ENCODE measurements at regions not wholly inside any gene's neighbourhood (a gene's known extent, or its start where the extent isn't known, plus 50 kb on each side); places are given as distances from the start of the nearest gene placed in this dataset.
"Not testable (repeated sequence)": the region's sequence is repeated elsewhere in the genome, so short reads cannot be mapped to it uniquely, and the experiment has no call there.

DNA sequence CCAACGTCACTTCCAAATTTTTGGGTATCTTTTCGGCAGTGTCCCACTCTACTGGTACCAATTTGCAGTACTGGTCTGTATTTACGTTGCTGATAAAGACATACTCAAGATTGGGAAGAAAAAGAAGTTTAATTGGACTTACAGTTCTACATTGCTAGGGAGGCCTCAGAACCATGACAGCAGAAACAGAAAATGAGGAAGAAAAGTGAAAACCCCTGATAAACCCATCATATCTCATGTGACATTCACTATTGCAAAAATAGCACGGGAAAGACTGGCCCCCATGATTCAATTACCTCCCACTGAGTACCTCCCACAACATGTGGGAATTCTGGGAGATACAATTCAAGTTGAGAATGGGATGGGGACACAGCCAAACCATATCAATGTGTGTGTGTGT is 364.0 kb upstream of the KCND2 start:
- no peak for FAIRE-seq

DNA sequence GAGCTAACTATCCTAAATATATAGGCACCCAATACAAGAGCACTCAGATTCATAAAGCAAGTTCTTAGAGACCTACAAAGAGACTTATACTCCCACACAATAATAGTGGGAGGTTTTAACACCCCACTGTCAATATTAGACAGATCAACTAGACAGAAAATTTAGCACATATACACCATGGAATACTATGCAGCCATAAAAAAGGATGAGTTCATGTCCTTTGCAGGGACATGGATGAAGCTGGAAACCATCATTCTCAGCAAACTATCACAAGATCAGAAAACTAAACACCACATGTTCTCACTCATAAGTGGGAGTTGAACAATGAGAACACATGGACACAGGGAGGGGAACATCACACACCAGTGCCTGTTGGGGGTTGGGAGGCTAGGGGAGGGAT is 358.9 kb upstream of the KCND2 start:
- not testable (repeated sequence) for FAIRE-seq

DNA sequence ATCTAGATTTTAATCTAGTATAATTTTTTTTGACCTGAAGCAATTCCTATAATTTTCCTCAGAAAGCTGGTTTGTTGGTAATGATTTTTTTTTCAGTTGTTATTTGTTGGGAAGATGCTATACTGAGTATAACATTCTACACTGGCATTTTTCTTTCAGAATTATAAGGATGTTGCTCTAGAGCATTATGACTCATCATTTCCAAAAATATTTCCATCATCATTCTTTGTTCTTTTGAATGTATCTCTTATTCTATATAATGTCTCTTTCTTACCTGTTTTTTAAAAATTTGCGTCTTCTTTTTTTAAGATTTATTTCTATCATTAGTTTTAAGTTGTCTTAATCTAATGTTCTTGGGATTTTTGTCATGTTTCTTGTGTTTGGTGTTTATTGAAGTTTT is 356.5 kb upstream of the KCND2 start:
- FAIRE-seq, result no peak

DNA sequence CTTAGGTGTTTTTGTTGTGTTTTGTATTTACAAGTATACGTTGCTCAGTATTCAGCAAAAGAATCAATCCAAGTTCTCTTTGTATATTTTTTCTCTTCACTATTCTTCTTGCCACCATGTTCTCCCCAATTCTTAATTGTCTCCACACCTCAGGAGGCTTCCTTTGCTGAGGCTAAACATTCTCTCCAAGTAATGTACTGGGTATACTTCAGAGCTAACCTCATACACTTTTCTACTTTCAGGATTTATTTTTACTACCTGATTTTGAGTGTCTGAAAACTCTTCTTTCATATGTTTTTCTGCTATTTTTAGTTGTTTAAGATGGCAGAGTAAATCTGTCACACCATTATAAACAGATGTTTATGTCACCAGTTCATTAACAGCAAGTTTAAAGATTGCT is 354.8 kb upstream of the KCND2 start:
- no peak for FAIRE-seq

DNA sequence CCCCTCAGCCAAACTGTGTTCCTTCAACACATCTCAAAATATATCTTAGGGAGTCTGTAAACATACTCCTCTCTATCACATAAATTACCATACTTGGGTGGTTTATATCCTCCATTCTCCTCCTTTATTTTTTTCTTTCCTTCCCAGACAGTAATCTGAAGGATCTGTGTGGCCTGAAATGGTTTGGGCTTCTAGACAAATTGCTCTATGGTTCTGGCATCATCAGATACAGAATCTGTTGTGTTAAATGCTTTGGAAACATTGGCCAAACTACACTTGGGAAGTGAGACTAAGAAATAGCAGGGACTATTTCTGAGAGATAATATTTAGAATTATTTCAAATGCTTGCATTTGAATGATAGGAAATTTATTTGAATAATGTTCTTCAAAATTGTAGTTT is 353.0 kb upstream of the KCND2 start:
- FAIRE-seq, result no peak

DNA sequence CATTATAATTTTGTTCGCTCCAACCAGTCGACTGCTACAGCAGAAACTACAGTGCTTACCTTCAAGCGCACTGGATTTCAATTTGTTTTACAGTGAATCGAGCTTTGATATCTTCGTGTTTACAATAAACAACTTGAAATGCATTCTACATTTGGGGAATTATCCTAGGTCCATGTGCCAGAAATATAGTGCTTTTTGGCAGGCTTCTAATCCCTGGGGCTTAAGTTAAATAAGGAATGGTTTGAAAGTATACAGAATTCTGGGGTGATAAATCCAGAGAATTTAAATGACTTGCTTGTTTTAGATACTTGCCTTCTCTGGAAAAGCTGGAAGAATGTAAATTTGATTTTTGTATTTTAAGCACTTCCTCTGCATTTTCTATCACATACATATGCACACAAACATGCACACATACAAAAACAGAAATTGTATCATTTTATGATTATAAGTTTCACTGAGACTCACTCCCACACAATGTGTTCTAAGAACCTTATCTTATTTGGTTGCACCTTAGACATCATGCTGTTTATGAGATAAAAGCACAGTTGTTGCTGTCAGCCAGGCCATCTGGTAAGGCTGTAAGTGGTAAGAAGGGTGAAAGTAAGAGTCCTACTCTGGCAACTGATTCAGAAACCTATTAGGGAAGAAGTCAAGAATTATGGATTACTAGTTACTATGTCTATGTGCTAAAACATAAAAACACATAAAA is 347.2 kb upstream of the KCND2 start:
- no peak for FAIRE-seq

DNA sequence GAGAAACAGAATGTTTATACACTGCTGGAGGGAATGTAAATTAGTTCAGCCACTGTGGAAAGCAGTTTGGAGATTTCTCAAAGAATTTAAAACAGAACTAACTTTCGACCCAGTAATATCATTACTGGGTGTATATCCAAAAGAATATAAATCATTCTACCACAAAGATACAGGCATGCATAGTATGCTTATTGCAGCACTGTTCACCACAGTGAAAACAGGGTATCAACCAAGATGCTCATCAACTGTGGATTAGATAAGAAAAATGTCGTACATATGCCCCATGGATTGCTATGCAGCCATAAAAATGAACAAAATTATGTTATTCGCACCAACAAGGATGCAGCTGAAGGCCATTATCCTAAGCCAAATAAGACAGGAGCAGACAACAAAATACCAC is 343.1 kb upstream of the KCND2 start:
- FAIRE-seq, result no peak

DNA sequence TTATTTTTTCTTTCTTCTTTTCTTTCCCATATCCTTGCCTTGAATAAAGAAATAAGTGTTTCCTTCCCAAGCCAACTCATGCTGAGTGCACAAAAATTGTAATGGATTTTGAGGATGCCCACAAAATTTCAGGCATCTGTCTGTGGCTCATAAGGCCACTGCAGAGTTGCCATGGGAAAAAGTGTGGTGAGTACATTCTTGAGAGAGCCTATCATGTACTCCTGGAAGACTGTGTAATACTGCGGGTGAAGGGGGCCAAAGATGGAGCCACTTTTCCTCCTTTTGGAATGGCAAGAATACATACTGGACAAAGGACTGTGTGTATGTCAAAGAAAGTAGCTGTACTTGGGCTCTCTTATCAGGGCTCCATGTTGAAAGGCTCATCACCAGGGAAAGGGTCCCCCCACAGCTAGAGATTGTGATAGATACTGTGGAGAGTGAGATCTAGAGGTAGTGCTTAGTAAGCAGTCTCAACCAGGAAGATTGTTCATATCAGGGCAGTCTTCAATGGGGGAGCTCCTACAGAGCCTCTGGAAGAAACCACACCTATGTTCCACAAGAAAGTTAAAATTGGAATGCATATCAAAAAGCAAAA is 341.6 kb upstream of the KCND2 start:
- no peak for FAIRE-seq

DNA sequence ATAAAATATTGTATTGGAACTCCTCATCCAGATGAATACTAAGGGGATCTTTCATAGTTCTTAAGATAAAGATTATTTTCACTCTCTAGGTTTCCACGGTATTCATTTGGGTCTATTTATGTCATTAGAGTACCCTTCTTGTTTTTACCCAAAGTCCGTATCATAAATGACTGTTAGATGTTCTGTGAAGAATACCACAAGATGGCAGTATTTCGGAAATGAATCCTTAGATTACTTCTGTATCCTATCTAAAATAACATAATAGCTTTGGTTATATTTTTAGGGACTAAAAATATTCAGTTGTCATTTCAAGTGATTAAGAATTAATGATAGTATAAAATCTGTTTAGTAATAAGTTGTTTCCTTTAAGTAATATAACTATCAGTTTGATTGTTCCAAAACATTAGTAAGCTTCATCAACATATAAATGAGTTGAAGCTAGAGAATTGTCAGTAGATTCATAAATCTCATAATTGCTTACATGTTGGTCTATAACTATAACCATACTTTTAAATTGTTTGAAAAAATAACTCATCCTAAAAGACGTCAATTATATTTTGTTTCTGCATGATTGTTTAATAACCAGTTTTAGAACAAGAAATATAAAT is 337.5 kb upstream of the KCND2 start:
- peak; percentile 76 for FAIRE-seq

DNA sequence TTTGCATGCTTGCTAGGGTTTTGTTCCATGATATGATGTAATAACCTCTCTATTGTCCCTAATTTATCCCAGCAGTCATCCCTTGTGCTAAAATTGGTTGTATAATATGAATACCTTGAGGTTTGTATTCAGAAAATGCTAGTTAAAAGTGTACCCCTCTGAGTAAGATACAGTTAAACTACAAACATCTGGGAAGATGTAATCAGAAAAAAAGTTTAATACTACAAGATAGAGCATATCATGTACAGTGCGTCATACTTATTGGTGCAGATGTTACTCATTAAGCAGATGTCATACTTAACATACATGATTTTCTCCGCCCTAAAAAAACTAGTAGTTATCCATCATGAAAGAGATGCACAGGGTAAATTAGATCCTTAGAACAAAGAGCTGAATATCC is 336.1 kb upstream of the KCND2 start:
- no peak for FAIRE-seq

DNA sequence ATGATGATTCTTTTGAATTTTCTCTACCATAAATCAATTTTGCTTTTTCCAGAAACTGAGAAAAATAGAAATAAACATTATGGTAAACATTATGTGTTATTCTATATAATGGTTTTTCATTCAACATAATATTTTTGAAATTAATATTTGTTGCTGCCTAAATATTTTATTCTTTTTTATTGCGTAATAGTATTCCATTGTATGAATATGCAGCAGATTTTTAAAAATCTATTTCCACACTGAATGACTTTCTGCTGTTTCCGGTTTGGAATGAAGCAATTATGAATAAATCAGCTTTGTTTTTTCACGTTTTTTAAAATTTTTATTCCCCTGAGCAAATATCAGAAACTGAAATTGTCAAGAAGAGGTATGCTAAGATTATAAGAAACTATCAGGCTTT is 335.2 kb upstream of the KCND2 start:
- no peak for FAIRE-seq

DNA sequence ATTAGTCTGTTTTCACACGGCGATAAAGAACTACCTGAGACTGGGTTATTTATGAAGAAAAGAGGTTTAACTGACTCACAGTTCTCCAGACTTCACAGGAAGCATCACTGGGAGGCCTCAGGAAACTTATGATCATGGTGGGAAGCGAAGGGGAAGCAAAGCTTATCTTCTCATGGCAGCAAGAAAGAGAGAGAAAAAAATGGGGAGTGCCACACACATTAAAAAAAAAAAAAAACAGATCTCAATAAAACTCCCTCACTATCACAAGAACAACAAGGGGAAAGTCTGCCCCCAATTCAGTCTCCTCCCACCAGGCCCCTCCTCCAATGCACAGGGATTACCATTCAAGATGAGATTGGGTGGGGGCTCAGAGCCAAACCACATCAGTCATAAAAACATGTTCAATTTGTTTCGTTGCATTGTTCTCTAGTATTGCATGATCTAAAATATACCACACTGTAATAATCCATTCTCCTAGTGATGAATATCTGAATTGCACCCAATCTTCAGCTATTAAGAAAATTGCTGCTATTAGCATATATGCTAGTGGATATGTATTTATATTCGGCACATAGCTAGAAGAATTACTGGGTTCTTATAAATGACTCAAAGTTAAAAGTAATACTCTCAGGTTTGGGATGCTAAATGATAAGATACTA is 328.9 kb upstream of the KCND2 start:
- FAIRE-seq, result no peak

DNA sequence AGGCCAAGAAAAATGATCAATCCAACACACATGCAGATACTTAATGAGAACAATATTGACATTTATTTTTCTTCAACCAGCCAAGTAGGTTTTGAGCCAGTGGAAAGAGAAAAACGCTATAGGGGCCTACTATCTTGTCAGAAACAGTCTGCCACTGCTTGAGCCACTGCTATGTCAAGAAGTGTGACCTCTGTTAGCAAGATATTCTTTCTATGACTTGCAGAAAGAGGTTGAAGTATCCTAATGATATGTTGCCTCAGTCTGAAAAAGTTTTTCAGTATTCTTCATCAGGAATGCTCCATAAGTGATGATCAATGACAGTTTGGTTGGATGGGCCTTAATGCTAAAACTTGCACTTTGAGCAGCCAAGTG is 328.4 kb upstream of the KCND2 start:
- FAIRE-seq, result no peak

DNA sequence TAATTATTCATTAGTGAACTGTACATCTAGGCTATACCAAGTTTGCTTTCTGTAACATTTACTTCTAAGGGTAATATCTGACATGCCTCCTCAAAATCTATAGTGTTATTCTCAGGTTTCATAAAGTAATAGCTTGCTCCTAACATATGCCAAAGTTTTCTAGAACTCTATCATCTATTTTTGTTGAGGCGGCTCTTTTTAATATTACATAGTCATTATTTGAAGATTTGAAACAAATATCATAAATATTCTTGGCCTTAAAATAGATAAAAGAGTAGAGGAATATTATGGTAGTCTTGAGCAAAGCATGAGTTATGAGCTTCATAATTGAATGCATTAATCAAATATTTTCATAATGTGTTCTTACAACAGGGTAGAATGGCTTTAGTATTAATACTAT is 327.2 kb upstream of the KCND2 start:
- FAIRE-seq, result no peak

DNA sequence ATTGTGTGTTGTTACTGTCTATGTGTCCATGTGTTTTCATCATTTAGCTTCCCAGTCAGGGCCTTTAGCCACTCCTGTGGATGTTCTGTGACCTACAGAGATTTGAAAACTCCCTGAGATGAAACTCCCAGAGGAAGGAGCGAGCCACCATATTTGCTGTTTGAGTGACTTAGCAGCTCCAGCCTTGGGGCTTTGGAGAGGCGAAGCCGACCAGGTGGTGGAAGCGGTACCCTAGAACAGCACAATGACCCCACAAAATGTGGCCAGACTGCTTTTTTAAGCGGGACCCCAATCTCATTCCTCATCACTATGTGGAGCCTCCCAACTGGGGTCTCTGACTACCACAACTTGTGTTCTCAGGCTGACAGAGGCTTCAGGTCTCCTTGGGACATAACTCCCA is 323.9 kb upstream of the KCND2 start:
- no peak for FAIRE-seq

DNA sequence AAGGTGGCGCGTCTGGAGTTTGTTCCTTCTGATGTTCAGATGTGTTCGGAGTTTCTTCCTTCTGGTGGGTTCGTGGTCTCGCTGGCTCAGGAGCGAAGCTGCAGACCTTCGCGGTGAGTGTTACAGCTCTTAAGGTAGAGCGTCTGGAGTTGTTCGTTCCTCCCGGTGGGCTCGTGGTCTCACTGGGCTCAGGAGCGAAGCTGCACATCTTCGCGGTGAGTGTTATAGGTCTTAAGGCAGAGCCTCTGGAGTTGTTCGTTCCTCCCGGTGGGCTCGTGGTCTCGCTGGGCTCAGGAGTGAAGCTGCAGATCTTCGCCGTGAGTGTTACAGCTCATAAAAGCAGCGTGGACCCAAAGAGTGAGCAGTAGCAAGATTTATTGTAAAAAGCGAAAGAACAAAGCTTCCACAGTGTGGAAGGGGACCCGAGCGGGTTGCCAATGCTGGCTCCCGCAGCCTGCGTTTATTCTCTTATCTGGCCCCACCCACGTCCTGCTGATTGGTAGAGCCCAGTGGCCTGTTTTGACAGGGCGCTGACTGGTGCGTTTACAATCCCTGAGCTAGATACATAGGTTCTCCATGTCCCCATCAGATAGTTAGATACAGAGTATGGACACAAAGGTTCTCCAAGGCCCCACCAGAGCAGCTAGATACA is 322.5 kb upstream of the KCND2 start:
- FAIRE-seq, result not testable (repeated sequence)

DNA sequence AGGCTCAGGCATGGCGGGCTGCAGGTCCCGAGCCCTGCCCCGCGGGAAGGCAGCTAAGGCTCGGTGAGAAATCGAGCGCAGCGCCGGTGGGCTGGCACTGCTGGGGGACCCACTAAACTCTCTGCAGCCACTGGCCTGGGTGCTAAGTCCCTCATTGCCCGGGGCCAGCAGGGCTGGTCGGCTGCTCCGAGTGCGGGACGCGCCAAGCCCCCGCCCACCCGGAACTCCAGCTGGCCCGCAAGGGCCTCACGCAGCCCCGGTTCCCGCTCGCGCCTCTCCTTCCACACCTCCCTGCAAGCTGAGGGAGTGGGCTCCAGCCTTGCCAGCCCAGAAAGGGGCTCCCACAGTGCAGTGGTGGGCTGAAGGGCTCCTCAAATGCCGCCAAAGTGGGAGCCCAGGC is 321.4 kb upstream of the KCND2 start:
- not testable (repeated sequence) for FAIRE-seq

DNA sequence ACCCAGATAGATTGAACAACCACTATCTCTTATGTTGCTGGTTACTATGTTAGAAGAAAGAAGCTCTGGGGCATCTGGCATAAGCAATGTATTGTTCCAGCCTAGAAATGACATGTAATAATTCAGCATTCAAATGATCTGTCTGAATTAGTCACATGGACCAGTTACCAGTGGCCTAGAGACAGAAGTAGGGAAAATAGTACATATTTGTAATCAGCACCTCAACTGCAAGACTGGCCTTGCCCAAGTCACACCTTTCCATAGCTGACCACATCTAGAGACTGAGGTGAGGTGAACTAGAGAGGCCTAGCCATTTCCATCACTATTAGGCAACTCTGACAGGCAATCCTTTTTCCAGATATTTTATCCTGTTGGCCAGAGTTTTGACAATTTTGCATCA is 315.6 kb upstream of the KCND2 start:
- FAIRE-seq, result no peak

DNA sequence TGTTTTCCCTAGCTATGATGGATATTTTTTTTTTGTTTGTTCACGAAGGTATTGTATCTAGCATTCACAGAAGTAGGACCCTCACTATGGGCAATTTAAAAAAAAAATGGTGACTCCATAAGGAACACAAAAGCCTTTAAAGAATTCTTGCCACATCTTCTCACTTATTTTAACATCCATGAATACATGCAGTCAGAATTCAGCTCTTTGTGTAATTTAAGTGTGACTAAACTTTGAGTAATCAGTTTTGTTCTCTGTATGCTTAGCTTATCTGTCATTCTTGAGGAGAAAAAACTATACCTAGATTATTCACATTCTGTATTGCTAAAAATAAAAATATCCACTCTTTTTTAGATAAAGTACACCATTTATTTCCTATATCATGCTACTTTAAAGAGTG is 313.2 kb upstream of the KCND2 start:
- no peak for FAIRE-seq

DNA sequence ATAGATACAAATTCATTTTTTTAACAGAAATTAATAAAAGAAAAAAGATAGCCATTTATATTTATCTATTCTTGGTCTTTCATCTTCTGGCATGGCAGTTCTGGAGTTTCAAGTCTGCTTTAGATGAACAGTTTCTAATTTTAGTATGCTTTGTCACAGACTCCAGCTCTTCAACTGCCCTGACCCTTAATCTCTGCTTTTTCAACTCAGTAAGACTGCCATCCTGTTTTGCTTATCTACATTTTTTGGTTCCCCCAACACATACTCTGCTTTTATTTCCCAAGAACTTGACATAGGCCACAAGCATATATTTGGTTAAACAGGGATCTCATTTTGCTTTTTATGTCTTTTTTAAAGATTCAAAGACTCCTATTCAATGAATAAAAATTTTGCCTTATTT is 309.3 kb upstream of the KCND2 start:
- FAIRE-seq, result no peak

DNA sequence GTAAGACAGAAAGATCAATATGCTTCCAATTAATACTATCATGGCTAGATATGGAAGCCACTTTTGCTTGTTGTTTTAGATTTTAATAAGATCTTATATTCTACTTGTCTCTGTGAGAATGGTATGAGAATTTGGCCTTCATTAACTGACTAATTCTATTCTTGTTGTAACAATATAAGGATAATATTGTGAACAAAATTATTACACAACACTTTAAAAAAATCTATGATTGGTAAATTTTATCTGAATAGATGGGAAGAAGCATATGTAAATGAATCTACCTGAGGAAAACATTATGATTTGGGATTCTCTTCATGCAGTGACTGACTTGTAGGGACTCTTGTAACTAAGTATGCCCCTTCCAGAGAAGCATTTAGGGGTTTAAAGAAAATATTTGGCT is 308.9 kb upstream of the KCND2 start:
- no peak for FAIRE-seq

DNA sequence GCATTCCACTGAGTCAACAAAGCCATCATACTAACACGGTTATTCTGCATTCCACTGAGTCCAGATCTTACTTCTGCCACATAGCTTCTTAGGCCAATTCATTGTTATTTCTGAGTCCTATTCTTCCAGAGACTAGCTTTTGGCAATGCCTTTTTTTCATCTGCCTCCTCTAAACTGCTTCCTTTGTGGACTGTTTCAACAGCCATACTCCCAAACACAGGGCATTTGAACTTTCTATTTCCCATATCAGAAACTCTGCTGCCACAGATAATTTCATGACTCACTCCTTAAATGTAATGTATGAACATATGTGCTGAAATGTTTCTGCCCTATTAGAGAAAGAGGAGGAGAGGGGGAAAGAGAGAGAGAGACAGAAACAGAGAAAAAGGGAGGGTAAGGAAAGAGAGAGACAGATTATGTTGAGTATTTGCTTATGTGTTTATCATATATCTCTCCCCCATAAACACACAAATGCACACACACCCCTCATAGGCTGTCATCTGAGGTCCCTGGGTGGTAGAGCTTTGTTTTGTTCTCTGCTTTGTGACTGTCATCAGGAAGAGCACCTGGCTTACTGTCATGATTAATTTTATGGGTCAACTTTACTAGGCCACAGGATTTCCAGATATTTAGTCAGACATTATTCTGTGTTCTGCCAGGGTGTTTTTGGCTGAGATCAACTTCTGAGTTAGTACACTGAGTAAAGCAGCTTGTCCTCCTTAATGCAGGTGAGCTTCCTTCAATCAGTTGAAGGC is 308.0 kb upstream of the KCND2 start:
- no peak for FAIRE-seq

DNA sequence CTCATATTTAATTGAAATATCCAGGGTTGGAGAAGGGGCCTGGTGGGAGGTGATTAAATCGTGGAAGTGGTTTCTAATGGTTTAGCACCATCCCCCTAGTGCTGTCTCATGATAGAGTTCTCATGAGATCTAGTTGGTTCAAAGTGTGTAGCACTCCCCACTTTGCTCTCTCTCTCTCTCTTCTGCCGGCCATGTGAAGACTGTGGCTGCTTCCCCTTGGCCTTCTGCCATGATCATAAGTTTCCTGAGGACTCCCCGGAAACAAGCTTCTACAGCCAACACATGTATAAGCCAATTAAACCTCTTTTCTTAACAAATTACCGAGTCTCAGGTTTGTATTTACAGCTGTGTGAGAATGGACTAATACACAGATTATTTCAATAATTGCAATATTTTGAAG is 305.8 kb upstream of the KCND2 start:
- no peak for FAIRE-seq
